HG03520 (cell line): ENCODE measurements at regions not wholly inside any gene's neighbourhood (a gene's known extent, or its start where the extent isn't known, plus 50 kb on each side); places are given as distances from the start of the nearest gene placed in this dataset.

Source experiments
- ATAC-seq: cut with Tn5 transposase; IDR thresholded peaks from one replicate; pipeline ENCODE4 v1.9.1; 2021; ENCODE audit warnings: mild to moderate bottlenecking, moderate library complexity; ENCODE audit not compliant: unreplicated experiment

DNA sequence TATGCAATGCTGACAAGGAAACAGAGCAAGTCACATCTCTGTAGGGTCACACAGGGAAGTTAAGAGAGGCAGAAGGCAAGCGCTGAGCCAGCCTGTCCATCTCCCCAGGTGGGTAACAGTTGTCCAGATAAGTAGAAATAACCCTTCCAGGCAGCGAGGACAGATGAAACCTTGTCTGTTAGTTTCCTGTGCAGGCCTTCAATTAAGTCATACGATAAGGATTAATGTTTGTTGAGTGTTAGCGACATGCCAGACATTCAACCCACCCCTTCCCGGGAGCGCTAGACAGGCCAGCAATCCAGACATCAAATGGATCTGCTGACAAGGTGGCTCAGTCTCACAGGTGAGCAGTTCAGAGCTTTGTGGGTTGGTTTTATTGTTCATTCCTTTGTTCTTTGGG, 221.5 kb upstream of the FMN2 start:
- no peak for ATAC-seq

DNA sequence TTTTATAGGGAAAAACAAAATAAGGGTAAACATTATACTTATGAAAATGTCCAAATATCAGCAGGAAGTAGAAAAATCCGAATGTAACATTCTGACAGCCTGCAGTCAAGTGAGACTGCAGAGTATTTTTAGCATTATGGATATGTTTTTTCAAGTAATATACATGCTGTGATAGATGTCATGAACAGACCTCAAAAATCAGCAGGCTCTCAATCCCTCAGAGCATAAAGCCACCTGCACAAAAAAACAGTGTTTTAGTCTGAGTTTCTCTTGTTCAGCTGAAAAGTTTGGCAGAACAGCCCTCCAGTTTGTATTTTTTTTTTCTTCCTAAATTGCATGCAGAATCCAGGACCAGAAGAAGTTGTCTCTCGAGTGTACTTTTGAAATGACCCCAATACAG, 219.1 kb upstream of the FMN2 start:
- no peak for ATAC-seq

DNA sequence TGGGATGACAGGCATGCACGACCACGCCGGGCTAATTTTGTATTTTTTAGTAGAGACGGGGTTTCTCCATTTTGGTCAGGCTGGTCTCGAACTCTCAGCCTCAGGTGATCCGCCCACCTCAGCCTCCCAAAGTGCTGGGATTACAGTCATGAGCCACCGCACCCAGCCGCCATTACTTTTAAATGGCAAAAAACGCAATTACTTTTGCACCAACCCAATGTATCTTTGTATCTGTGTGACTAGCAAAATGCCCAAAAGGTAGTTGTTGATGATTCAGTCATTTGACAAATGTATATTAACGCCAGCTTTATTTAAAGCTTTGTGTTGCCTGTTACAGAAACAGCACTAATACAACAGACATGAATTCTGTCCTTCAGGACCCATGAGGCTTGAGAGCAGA, 216.9 kb upstream of the FMN2 start:
- no peak for ATAC-seq

DNA sequence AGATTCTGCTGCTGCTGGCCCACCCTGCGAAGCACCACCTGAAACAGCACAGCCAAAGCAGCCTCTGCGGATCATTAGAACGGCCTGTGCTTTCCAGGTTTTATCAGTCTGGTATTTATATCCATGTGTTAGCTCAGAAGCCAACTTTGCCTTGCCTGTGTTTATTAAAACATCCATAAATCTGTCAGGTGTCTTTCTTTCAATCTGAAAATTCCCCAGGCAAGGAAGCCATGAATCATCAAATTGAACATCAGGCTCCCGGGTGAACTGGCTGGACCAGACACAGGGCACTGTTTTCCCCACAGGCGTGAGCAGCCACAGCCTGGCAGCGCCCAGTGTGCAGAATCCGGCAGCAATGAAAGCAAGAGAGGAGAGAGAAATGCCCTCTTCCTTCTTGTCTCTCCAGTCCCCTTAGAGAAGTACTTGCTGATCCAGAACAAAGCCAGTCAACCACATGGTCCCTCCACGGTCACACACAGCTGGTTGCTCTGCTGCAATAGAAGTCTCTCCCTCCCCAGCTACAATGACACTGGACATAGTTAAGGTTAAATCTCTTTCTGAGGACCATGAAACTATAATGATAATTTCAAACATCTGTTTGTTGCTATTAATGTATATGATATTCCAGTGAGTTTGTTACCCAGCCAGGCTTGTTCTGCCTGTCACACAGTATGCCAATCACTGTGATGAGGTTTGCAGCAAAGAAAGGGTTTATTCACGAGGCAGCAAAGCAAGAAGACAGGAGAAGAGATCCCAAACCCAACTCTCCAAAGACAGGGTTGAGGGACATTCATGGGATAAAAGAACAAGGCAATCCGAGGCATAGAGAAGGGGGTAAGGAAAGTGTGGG, 212.1 kb upstream of the FMN2 start:
- no peak for ATAC-seq

DNA sequence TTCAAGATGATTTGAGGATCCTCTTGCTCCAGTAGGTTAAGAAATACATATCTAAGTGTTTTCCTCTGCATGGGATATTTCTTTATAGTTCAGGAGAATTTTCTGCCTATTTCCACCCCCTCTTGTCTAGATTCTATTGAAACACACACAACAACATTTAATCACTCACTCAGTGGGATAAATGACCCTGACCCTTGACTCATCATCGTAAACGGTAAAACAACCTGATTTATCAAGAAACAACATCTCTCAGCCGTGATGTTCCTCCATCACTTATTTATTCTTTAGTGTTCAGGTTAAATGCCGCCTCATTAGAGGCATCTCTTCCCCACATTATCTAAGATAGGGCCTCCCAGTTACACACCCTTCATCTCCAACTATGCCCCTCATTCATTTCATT, 208.7 kb upstream of the FMN2 start:
- no peak for ATAC-seq

DNA sequence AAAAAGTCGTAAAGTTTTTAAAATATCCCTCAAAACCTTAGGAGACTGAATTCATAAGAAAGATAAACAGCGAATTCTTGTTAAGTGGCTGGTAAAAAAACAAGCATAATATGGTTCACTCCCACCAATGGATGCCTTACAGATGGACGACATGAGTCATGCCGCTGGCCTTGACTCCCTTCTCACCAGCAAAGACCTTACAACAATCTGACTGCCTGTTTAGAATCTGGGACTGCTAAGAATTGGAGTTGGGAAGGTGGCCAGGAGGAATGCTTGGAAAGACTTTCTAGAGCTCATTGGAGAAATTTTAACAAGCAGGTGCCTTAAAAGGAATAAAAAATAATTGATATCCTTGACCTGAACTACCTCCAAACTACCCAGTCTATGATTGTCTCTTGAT, 206.9 kb upstream of the FMN2 start:
- ATAC-seq = no peak

DNA sequence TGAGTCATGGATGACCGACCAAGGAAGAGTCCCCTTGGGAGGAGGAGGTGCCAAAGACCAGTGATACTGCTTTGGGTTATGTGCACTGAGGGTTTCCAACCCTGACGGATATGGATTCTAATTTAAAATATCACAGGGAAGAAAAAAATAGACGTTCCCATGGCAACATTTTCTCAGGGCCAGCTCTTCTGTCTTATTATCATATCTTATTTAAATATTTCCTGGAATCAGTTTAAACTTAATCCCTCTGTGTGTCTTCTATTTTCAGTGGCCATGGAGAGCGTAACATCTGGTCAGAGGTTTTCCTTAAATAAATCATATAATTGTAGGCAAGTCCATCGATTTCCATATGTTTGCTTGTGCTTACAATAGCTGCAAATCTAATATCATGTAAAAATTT, 205.4 kb upstream of the FMN2 start:
- ATAC-seq = no peak

DNA sequence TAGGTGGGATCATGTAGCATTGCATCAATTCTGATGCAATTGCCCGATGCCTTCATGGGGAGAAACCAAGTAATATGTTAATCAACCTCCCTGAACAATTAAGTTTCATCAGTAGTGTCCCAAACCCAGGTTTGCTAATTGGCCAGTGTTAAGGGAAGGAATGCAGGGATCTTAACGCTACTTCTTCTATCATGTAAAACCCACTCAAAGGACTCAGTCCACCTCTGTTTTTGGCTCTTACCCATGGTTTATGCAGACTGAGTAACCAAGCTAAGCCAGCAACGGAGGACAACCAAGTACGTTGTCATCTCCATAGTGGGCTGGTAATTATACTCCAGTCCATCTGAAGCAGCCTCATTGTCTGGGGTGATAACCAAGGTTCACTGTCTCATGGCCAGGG, 203.0 kb upstream of the FMN2 start:
- no peak for ATAC-seq

DNA sequence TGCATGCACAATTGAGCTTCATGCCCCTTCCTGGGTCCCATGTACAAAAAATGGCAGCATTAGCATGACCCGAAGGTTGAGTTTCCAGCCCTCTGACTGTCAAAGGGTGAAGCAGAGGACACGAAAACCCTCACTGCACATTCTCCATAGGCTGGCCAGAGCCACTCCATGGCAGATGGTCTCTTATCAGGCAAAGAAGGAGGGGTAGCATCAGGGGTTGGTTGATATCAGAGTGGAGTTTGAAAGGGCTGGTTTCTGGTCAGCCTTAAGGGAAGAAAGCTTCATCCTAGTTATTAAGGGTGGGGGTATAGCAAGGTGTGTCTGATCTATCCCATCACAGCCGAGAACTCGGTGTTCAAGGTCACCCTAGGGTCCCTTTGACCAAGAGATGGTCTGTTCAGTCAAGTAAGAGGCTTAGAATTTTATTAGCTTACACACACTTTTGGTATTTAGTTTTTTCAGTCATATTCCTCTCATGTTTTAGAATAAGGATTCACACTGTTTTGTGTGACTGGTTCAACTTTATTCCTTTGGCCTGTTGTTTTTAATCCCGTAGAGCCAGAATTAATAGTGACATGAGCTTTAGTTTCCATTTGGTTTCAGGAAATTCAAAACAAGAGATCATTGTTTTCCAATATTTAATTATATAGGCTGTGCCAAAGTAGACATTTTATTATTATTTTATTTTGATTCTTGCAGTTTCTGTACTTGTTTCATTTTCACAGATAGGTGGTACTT, 199.9 kb upstream of the FMN2 start:
- no peak for ATAC-seq

DNA sequence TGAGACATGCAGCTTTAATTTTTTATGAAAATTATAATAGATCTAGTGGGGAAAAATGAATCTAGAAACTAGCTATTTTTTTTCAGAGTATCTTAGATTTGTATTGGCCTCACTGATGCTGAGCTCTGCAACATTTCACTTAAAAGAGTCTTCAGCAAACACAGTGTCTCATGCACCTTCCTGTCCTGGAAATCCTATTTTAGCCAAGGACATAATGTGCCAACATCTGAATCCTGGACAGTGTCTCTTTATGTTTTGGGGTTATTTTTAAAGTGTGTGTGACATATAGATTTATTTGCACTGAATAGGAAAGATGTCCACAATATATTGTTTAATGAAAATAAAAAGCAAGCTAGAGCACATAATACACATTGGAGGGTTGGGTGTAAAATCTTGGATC, 199.1 kb upstream of the FMN2 start:
- ATAC-seq = no peak

DNA sequence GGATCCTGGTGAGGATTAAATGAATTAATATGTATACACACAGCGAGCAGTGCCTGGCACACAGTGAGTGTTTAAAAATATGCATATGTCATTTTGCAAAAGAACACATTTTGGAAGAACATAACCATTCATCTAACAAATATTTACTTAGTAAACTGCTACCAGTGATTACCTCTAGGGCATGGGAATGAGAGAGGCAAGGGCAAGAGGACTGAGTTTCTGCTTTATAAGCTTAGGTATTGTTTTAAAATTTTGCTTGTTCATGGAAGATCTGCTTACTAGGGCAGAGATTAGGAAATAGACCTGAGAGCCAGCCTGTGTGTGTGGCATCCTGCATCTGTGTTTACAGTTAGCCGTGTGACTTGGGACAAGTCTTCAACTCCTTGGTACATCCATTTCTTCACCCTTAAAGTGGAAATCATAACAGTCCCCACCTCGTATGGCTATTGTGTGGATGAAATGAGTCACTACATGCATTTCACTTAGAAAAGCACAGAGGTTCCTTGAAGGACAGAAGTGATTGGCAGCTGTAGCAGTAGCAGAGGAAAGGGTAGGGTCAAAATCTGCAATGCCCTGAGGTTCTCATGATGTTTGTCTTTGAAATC, 198.5 kb upstream of the FMN2 start:
- ATAC-seq = no peak

DNA sequence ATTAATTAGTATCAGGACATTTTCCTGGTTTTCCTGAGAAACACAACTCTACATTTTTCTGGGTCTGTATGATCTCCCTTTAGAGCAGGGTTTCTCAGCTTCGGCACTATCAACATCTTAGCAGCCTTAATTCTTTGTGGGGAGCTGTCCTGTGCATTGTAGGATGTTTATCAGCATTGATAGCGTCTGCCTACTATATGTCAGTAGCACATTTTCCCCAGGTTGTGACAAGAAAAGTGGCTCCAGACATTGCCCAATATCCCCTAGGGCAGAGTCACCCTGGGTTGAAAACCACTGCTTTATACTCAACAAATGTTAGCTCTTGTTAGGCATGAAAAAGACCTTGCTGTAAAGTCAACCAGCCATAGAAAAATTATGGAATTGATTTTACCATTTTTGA, 195.1 kb upstream of the FMN2 start:
- ATAC-seq = no peak

DNA sequence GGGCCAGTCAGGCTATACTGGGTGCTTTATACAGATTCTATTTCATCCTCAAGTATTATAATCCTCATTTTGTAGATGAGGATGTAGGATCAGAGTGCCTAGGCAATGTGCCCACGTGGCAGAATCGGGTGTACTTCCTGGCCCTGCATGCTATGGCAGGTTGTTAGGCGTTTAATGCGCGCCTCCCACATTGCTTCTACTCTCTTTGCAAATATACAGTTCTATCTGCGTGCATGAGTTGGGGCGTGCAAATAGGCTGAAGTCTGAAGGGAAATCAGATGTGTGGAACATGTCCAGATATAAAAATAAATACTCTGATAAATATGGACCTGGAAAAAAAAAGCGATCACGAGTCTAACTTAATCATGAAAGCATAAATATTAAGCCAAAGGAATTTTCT, 194.7 kb upstream of the FMN2 start:
- ATAC-seq = no peak

DNA sequence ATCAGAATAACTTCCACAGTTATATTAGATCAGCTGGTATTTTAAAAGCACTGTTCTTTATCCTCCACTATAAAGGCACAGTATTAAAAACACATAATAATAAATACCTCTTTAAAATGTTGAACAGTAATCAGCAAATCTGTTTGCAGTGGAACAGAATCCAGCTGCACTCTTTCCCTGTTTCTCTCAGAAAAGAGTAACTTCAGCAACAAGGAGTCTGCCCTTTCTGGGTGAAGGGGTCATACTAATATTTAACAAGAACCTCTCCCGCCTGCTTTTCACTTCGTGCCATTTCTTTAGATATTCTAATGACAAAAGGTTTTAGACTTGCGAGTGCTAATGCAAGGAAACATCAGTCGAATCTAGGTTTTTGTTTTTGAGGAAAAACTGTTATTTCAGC, 194.2 kb upstream of the FMN2 start:
- no peak for ATAC-seq

DNA sequence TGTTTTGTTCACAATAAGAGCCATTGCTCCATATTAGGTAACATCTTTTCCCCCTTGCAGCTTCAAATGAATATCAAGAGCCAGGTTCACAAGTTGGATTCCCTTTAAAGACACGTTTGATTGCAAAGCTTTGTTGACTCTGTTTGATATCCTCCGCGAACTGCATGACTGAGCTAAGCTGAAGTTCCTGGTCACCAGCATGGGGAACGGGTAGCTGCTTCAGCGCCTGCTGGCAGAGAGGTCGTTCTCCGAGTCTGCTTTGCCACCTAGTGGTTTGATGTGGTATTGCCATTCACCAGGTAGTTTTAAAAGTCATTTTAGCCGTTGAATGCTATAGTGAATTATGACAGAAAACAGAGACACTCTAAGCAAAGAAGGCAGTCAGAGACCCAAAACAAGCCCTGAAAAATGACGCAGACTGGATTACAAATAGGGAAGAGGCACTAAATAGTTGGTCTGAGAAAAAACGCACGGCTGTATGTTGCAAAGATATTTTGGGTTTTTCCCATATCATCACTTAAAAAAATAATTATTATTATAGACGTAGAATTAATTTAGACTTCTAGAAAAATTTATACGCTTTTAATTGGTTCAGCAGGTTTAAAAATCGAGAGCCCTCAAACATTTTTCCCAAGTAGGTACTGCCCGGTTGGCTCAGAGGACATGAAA, 193.5 kb upstream of the FMN2 start:
- ATAC-seq = peak; percentile 94

DNA sequence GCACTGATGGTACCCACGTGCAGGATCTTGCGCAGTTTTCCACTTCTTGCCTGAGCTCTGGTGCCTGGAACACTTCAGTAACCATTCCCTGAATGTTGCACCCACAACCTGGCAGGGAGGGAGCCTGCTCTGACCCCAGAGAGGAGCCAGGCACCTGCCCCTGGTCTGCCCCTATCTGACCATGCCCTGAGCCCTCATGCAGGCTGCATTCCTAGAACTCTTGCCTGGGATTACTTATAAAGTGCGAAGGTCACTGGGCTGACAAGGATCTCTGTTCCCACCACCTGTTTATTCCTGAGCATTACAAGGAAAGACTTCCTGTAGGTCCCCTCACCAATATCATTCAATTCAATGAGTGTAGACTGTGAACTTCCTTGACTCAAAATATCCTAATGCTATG, 191.9 kb upstream of the FMN2 start:
- no peak for ATAC-seq

DNA sequence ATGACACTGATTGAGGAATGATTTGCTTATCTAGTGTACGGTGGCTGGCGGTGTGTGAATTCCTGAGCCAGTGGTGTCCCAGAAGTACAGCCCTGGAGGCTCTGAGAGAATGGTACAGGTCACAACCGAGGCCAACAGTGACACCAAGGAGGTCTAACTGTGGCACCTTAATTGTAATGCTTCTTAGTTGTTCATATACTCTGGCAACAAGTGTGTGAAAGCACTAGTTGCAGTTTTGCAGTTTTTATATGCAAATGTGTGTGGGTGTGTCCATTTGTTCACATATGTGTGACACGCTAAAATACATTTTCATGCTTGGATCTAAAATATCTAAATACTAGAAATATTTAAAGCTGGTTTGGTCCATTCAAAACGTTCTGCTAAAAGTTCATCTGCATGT, 185.3 kb upstream of the FMN2 start:
- no peak for ATAC-seq

DNA sequence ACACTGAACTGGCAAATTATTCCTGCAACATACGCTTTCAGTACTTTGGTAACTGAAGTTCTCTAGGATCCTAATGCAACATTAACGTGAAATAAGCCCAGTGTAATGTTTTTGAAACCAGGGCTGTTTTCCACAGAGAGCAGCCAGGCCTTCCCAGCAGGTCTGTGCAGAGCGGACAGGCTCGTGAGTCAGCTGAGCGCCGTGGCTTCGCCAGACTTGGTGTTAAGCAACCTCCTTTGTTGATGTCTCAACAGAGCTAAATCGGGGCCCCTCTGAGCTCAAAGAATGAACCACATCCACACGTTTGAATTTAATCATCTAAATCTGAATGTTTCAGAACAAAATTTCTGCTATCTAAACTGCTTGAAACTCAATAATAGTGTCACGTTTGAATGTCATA, 181.8 kb upstream of the FMN2 start:
- ATAC-seq = no peak

DNA sequence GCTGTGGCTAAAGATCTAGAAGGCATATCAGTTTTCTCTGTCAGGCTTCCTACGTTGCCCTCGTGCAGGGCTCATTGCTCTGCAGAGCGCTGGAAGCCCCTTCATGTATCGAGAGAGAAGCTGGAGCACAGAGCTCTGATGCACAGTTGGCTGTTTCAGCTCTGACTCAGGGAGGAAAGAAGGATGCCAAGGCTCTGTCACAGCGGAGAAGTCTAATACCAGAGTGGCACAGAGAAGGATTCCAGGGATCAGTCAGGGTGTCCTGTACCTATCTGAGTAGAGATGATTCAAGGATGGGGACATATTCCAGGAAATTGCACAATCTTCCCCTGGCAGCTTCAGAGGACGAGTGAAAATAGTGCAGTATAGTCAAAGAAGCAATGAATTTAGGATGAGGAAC, 179.2 kb upstream of the FMN2 start:
- no peak for ATAC-seq

DNA sequence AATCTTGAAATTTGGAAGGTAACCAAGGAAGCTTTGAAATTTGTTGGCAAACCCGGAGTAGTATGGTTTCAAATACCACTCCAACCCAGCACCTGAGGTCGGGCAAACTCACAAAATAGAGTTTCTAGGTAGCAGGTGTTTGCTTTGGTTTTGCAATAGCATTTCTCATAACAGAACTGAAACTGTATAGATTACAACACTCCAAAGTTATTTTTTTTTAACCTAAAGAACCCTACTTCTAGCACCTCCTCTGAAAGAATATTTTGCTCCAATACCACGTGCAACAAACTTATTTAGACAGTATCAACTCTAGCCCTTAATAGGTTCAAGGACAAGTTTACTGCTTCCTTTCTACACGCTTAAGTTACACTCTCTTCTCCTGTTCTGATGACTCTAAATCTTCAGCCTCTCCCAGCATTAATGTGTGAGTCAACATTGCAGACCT, 178.5 kb upstream of the FMN2 start:
- ATAC-seq = no peak

DNA sequence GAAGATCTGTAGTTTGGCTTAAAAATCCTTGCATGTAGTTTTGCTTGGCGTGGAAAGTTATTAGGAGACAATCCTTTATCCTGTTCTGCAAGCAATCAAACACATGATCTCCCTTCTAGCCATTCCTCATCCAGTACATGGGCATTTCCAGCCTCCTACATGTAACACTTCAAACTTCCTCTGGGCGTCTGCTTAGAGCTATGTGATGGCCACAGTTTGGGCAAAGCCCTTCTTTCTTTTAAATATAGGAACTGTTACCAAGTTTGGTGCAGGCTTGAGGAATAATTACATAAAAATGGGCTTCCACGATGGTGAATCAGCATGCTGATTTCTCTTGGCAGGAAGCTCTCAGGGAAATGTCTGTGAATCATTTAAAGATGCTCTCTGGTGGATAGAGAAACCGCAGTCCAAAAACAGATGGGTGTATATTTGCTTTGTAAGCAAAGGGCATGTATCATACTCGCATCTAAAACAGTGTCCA, 176.9 kb upstream of the FMN2 start:
- no peak for ATAC-seq
